CD4-positive, alpha-beta T cell treated with Interleukin-4 for 4 hours (primary cell): ENCODE measurements at regions not wholly inside any gene's neighbourhood (a gene's known extent, or its start where the extent isn't known, plus 50 kb on each side); places are given as distances from the start of the nearest gene placed in this dataset.

Source experiments
- DNase-seq: peaks from one replicate; pipeline ENCODE4 v3.0.0-alpha.2; 2020

- no peak for DNase-seq
These were observed 245.4 kb upstream of the SPTLC3 start for GRCh38 chr20:12763406-12763805.

- DNase-seq = no peak
These were observed 244.7 kb upstream of the SPTLC3 start for GRCh38 chr20:12764053-12764452.

GRCh38 chr20:12764851-12765250 is 243.9 kb upstream of the SPTLC3 start:
- no peak for DNase-seq

GRCh38 chr20:12773936-12774335 is 234.8 kb upstream of the SPTLC3 start:
- no peak for DNase-seq

GRCh38 chr20:12775041-12775440 is 233.7 kb upstream of the SPTLC3 start:
- no peak for DNase-seq

GRCh38 chr20:12777016-12777415 is 231.8 kb upstream of the SPTLC3 start:
- no peak for DNase-seq

GRCh38 chr20:12786276-12786675 is 222.5 kb upstream of the SPTLC3 start:
- DNase-seq = no peak

- DNase-seq = no peak
These were observed 220.0 kb upstream of the SPTLC3 start for GRCh38 chr20:12788632-12789299.

- no peak for DNase-seq
These were observed 217.9 kb upstream of the SPTLC3 start for GRCh38 chr20:12790859-12791258.

- DNase-seq = no peak
These were observed 210.5 kb upstream of the SPTLC3 start for GRCh38 chr20:12798286-12798685.

GRCh38 chr20:12808006-12808567 is 200.7 kb upstream of the SPTLC3 start:
- DNase-seq = no peak

GRCh38 chr20:12815231-12815768 is 193.5 kb upstream of the SPTLC3 start:
- DNase-seq = no peak

GRCh38 chr20:12815778-12816408 is 192.9 kb upstream of the SPTLC3 start:
- no peak for DNase-seq

- no peak for DNase-seq
These were observed 187.5 kb upstream of the SPTLC3 start for GRCh38 chr20:12821249-12821648.

GRCh38 chr20:12823734-12824133 is 185.0 kb upstream of the SPTLC3 start:
- DNase-seq = no peak

- no peak for DNase-seq
These were observed 184.2 kb upstream of the SPTLC3 start for GRCh38 chr20:12824328-12825225.

- DNase-seq = no peak
These were observed 183.6 kb upstream of the SPTLC3 start for GRCh38 chr20:12825226-12825595.

GRCh38 chr20:12827816-12828385 is 180.9 kb upstream of the SPTLC3 start:
- DNase-seq = no peak

GRCh38 chr20:12829170-12829569 is 179.6 kb upstream of the SPTLC3 start:
- no peak for DNase-seq

GRCh38 chr20:12833861-12834260 is 174.9 kb upstream of the SPTLC3 start:
- DNase-seq = no peak

- no peak for DNase-seq
These were observed 172.8 kb upstream of the SPTLC3 start for GRCh38 chr20:12835999-12836398.

- DNase-seq = no peak
These were observed 171.1 kb upstream of the SPTLC3 start for GRCh38 chr20:12837646-12838045.
